ENCODE measurements at regions not wholly inside any gene's neighbourhood (a gene's known extent, or its start where the extent isn't known, plus 50 kb on each side); places are given as distances from the start of the nearest gene placed in this dataset.
"Not testable (repeated sequence)": the region's sequence is repeated elsewhere in the genome, so short reads cannot be mapped to it uniquely, and the experiment has no call there.

DNA sequence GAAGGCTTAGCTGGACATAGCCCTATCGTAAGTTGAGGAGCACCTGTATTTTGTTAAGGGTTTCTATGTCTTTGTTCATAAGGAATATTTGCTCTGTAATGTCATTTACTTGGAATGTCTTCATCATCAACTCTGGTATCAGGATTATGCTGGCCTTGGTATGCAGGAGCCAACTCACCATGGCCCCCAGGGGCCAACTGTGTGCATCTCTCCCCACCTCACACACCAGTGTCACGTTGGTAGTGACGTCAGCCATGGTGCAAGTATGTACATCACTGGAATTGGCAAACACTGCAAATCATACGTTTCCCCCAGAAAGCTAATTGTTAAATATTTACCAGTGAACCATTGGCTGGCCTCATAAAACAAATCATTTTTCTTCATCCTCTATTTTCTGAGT is 70.8 kb downstream of the YTHDF1 start:
- DNase-seq (ENCODE audit: low read depth): no peak

- DNase-seq (ENCODE audit: low read depth): no peak
Measured at GRCh38 chr20:63142933-63143332, 73.0 kb downstream of the YTHDF1 start.

GRCh38 chr20:63141531-63141930 is 74.4 kb downstream of the YTHDF1 start:
- DNase-seq (ENCODE audit: low read depth): no peak

DNA sequence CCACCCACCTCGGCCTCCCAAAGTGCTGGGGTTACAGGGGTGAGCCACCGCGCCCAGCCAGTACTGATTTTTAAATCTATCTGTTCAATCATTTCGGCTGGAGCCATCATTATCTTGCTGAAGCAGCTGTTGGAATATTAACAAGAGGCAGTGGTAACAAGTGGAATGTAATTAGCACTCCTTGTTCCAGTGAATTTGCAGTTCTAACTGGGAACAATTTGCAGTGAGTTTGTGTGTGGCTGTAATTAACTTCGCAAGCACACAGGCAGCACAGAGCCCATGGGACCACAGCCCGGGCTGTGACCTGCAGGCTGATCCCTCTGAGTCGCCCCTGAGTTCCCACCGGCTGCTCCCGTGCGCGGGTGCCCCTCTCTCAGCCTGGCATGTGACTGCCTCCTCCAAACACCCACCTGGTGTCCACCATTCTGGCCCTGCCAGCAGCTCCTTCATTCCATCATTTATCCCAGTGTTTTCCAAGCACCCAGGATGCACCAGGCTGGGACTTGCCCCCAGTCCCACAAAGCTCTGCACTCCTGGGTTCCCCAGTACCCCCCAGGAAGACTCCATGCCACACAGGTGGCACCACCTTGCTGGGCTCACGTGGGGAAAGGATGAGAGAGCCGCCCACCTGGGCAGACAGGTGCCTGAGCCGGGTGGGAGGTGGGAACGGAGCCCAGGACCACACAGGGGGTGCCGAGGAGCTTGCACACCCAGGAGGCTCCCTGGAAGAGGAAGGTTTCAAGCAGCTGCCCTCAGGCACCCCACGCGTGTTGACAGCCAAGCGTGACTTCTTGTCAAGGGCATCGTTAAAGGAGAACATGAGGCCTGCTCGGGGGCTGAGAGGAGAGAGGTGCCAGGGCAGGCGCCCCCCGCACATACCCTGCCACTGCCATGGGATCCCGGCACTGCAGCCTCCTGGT is 75.2 kb downstream of the YTHDF1 start:
- no peak for DNase-seq (ENCODE audit: low read depth)

- DNase-seq (ENCODE audit: low read depth): no peak
Measured at GRCh38 chr20:63139837-63140236, 76.1 kb downstream of the YTHDF1 start.

DNA sequence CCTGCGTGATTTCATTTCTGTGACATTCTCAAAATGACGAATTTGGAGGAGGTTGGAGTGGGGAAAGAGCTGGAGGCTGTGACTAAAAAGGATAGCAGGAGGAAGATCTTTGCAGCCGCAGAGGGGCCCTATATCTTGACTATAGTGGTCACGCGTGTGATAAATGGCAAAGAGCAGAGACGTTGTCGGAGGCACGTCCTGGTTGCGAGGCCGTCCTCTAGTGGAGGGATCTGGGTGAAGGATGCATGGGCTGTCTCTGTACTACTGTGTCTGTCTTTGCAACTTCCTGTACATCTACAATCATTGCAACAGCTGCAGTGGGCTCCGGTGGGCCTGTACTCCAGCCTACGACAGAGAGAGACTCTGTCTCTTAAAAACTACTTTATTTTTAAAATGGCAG is 76.6 kb downstream of the YTHDF1 start:
- DNase-seq (ENCODE audit: low read depth): no peak

DNA sequence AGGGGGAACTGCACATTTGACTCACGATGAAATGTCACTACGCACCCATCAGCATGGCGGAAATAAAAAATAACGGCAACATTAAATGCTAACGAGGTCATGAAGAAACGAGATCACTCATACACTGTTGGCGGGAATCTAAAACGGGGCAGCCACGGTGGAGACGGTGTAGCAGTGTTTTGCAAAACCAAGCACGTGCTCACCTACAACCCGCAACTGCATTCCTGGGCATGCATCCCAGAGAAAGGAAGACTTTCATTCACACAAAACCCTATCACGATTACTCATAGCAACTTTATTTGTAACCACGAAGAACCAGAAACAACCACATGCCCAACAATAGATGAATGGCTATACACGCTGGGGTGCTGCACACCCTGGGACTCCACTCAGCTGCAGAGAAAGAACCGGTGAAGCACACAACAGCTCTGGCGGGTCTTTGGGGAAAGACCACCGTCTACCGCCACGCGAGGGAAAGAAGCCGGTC is 77.0 kb downstream of the YTHDF1 start:
- DNase-seq (ENCODE audit: low read depth): no peak

DNA sequence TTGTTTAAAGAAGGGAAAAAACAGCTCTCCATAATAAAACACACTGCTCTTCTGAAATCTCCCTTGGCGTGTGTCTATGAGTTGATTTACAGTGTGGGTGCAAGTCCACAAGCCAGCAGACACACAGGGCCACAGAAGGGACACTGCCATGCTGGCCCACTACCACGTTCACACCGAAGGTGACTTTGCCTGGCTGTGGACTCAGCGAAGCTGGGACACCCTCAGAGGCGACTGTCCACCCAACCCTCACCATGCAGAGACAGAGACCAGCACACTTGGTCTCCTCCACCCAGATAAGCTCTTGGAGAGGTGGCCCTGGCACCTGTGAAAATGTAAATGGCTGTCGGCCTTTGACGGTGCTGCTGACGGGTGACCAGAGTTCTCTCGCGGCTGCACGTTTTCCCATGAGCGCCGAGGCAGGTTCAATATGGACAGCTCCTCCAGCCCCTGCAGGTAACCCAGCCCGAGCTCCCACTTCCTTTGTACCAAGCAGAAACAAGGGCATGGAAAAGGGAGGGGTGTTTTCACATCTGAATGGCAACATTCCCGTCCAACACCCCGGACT is 78.0 kb downstream of the YTHDF1 start:
- no peak for DNase-seq (ENCODE audit: low read depth)

DNA sequence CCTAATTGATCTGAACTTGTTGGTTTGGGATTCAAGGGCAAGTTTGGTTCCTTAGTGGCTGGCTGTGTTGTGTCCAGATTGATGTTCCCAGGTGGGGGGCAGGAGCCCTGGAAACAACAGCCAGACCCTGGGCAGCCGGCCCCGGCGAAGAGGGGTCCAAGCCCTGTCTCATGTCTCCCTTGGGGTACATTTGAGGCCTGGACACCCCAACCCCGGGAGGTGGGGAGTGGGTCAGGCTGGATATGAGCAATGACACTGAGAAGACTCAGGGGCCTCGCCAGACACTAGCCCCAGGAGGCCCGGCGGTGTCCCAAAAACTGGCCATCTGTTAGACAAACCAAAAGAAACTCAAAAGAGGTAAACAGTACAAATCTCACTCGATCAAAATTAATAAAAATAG is 79.6 kb downstream of the YTHDF1 start:
- DNase-seq (ENCODE audit: low read depth): no peak

GRCh38 chr20:63135411-63135810 is 80.5 kb downstream of the YTHDF1 start:
- no peak for DNase-seq (ENCODE audit: low read depth)

DNA sequence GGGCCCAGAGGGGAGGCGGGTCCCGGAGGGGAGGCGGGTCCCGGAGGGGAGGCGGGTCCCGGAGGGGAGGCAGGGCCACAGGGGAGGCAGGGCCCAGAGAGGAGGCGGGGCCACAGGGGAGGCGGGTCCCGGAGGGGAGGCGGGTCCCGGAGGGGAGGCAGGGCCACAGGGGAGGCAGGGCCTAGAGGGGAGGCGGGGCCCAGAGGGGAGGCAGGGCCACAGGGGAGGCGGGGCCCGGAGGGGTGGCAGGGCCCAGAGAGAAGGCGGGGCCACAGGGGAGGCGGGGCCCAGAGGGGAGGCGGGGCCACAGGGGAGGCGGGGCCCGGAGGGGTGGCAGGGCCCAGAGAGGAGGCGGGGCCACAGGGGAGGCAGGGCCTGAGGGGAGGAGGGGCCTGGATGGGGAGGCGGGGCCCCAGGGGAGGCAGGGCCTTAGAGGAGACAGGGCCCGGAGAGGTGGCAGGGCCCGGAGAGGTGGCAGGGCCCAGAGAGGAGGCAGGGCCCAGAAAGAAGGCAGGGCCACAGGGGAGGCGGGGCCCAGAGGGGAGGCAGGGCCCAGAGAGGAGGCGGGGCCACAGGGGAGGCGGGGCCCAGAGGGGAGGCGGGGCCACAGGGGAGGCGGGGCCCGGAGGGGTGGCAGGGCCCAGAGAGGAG is 81.1 kb downstream of the YTHDF1 start:
- DNase-seq (ENCODE audit: low read depth): not testable (repeated sequence)

DNA sequence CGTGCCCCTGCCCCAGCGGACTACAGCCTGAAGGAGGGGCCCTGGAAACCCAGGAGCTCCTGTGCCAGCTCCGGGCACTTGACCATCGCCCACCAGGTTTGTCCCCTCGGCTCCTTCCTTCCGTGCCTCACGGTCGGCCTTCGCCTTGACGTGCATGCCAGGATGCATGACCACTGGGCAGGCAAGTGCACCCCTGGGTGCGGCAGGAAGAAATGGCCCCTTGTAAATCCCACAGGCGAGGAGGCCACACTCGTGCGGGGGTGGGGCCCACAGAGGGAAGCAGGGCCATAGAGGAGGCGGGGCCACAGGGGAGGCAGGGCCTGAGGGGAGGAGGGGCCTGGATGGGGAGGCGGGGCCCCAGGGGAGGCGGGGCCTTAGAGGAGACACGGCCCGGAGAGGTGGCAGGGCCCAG is 81.7 kb downstream of the YTHDF1 start:
- no peak for DNase-seq (ENCODE audit: low read depth)

- no peak for DNase-seq (ENCODE audit: low read depth)
Measured at GRCh38 chr20:63133481-63134091, 82.3 kb downstream of the YTHDF1 start.

DNA sequence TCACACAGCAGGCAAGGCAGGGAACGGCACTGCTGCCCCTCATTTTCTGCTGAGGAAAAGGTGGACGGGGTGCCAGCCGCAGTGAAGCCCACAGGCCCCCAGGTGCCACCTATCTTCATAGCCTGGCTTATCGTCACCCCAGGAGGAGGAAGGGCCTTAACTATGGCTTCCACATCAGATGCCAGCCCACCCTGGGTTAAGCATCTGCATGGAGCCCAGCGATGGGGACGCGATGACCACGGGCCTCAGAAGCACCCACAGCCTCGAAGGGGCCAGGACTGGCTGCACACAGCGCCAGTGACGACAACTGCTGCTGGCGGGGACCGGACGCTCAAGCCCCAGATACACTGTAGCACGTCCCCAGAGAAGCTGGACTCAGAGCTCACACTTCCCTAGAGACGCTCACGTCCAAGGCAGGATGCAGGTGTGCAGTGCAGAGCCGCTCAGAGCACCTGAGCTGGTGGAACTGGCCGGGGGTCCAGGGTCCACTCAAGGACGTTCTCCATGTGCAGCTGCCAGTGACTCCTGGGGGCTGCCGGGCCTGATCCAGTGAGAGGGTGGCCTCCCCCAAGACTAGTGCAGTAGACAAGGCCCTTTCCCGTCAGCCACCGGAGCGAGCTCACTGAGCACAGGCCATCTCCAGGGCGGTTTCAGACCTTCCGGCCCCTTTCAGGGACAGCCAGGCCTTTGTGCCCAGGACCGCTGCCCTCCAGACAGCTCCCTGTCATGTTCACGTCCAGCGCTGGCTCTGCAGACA is 83.0 kb downstream of the YTHDF1 start:
- no peak for DNase-seq (ENCODE audit: low read depth)

DNA sequence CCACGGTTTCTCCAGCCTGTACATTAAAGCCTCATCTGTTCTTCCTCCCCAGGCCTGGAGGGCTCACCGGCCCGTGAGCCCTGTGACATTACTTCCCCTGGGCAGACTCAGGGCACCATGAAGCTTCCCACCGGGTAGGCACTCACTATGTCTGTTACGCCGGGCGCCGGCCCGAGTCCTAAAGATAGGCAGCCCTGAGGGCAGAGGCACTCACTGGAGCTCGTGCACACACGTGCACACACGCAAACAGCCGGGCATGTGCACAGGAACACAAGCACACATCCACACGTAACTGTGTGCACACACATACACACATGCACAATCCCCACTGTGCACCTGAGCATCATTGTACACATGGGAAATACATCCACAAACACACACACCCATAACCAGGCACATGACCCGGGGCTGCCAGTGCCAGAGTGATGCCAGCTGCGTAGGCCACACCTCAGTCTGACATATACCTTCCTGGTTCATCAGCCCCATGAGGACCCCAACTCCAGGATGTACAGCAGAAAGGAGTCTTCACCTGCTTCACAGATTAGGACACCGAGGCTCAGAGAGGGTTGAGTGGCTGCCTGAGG is 83.7 kb downstream of the YTHDF1 start:
- DNase-seq (ENCODE audit: low read depth): no peak

- no peak for DNase-seq (ENCODE audit: low read depth)
Measured at GRCh38 chr20:63130658-63131577, 85.0 kb downstream of the YTHDF1 start.

DNA sequence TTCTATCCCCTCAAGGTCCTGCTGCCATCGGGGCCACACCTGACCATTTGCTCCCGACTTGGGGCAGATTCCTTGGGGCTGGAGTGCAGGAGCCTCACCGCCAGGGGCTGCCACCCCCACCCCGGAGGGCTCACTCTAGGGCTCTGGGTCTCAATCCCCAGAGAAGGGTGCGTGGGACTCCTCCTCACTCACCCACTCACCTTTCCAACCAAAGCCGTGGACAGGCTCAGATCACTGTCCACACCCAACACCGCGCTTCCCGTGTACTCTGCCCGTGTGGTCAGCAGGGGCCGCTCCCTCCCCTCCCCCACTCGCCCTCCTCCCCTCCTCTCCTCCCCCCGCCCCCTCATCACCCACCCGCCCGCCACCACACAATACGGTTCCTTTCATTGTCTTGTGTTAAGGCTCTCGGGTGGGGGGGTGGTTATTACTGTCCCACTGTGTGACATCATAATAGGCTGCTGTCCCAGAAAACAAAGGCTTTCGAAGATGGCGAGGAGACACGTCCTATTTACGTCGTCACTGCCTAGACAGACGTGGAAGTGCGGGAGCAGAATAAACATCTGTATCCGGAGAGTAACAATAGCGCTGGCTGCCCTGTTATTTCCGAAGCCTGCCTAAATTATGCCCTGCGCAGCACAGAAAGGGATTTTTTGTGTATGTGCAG is 85.8 kb downstream of the YTHDF1 start:
- no peak for DNase-seq (ENCODE audit: low read depth)

DNA sequence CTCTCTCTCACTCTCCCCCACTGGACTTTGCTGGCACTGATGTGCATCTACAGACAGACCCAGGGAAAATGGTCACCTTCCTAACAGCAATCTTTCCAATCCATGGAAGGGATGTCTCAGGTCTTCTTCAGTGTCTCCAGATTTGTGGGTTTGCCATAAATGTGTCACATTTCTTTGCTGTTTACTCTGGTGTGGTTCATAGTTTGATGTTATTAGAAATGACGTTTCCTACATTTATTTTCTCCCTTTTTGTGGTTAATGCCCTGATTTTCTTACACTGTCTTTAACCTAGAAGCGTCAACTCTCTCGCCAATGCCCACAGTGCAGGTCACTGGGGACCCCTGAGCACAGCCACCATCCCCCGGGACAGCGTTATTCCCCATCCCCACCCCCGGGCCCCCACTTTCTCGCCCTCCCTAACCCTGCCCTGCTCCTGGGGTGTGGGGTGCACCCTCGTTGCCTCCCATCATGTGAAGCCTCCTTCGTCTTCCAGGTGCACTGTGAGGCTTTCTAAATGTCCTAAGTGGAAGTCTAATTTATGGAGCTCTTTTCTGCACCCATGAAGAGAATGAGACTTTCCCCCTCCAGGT is 86.5 kb downstream of the YTHDF1 start:
- no peak for DNase-seq (ENCODE audit: low read depth)

- no peak for DNase-seq (ENCODE audit: low read depth)
Measured at GRCh38 chr20:63128956-63129355, 87.0 kb downstream of the YTHDF1 start.
